K562 (cell line): ENCODE measurements at regions not wholly inside any gene's neighbourhood (a gene's known extent, or its start where the extent isn't known, plus 50 kb on each side); places are given as distances from the start of the nearest gene placed in this dataset.

Experiments
- MGA ChIP-seq: fragments of 450-650 bp; IDR thresholded peaks from 2 replicates; pipeline ENCODE4 v1.6.1; 2016; ENCODE audit warnings: mild to moderate bottlenecking, moderate library complexity
- NFE2L1 ChIP-seq: fragments of 450-650 bp; IDR thresholded peaks from 2 replicates; pipeline ENCODE4 v1.6.1; 2016; ENCODE audit warnings: missing genetic modification characterization, low read depth, mild to moderate bottlenecking, missing compliant biosample characterization, moderate library complexity, borderline replicate concordance
- NONO ChIP-seq, 2 experiments: fragments of 200-400 bp in 1 of 2; fragments of 450-650 bp in 1 of 2; formaldehyde crosslinking in 1 of 2; IDR thresholded peaks; 2 replicates each; pipeline ENCODE4 v1.6.1; 2017; ENCODE audit warnings: low read depth in 2 of 2, mild to moderate bottlenecking in 2 of 2, moderate library complexity in 2 of 2, low read length in 1 of 2

GRCh38 chr7:81629702-81630101 is 140.1 kb downstream of the HGF start (continued):
- TF ChIP-seq MGA (no peak), NONO (IDR thresholded peaks at IDR 0.05; ENCODE audit: low read depth in 2 of 2, low read length in 1 of 2) (no peak), NFE2L1 (tag) (no peak)
- TF ChIP-seq, all 486 proteins: peak for 0
